GM12878 (cell line): ENCODE measurements at regions not wholly inside any gene's neighbourhood (a gene's known extent, or its start where the extent isn't known, plus 50 kb on each side); places are given as distances from the start of the nearest gene placed in this dataset.

Source experiments
- ATAC-seq: fragments of 200-7000 bp; cut with Tn5 transposase; 3 replicates; pipeline ENCODE4 v1.9.1; 2020; ENCODE audit warnings: mild to moderate bottlenecking, moderate library complexity
- BruUV-seq: library from RNA; stranded (reverse); fragments of 400-500 nt; replicated peaks from 2 replicates; lab custom pipeline; 2021; lab: Mats Ljungman, UMichigan
- CTCF ChIA-PET: fragments of 300-600 bp; sonication (Branson Sonifier 250); formaldehyde crosslinking; extraction: SDS; loops from one replicate; lab custom pipeline; 2021; ENCODE audit warnings: inconsistent platforms; lab: Yijun Ruan, JAX
- POLR2A ChIA-PET: fragments of 350-600 bp; formaldehyde crosslinking; extraction: SDS; loops from one replicate; lab custom pipeline; 2021; ENCODE audit warnings: inconsistent platforms; lab: Charles Lee
- RAD21 ChIA-PET: fragments of 300-600 bp; sonication (Branson Sonifier 250); formaldehyde crosslinking; loops from one replicate; lab custom pipeline; 2023; ENCODE audit warnings: antibody characterized with exemption; ENCODE audit not compliant: unreplicated experiment; lab: Charles Lee
- SMC1A ChIA-PET: fragments of 300-600 bp; sonication (Branson Sonifier 250); formaldehyde crosslinking; loops from one replicate; lab custom pipeline; 2023; ENCODE audit not compliant: unreplicated experiment, uncharacterized antibody; lab: Charles Lee
- DNase-seq: peaks from one replicate; pipeline ENCODE4 v3.0.0-alpha.2; 2011; ENCODE audit warnings: low read depth, low spot score
- FAIRE-seq: peaks from 3 replicates; lab custom pipeline; 2011; peaks lifted over from hg19 to GRCh38; lab: Jason Lieb, UNC
- H2AFZ ChIP-seq: 2 replicates; pipeline ENCODE4 v1.6.0; 2011; ENCODE audit warnings: low read depth, low read length, control low read depth; ENCODE audit not compliant: control insufficient read depth
- H3K27ac ChIP-seq: 2 replicates; pipeline ENCODE4 v1.5.1; 2011; ENCODE audit warnings: control low read depth; ENCODE audit not compliant: control insufficient read depth, insufficient read depth
- H3K27me3 ChIP-seq, 2 experiments: replicated peaks in 1 of 2; 2 replicates each; pipeline versions ENCODE4 v1.6.0 to v1.6.1; 2011; ENCODE audit warnings: low read length in 1 of 2; ENCODE audit not compliant: control insufficient read depth in 2 of 2, insufficient read depth in 2 of 2
- H3K36me3 ChIP-seq, 2 experiments: 2 replicates each; pipeline ENCODE4 v1.5.1; 2011; ENCODE audit warnings: low read length in 1 of 2; ENCODE audit not compliant: control insufficient read depth in 2 of 2, insufficient read depth in 2 of 2
- H3K4me1 ChIP-seq: 2 replicates; pipeline ENCODE4 v1.6.1; 2011; ENCODE audit warnings: mild to moderate bottlenecking, low read length, moderate library complexity, mixed read lengths; ENCODE audit not compliant: control insufficient read depth, insufficient read depth
- H3K4me2 ChIP-seq: 2 replicates; pipeline ENCODE4 v1.6.0; 2011; ENCODE audit warnings: control low read depth; ENCODE audit not compliant: control insufficient read depth, insufficient read depth
- H3K4me3 ChIP-seq: fragments of 200-600 bp; sonication (generic); 2 replicates; pipeline ENCODE4 v1.5.1; 2016
- H3K79me2 ChIP-seq: 2 replicates; pipeline ENCODE4 v1.6.0; 2011; ENCODE audit warnings: low read length; ENCODE audit not compliant: control insufficient read depth, insufficient read depth
- H3K9ac ChIP-seq: 2 replicates; pipeline ENCODE4 v1.8.0; 2011; ENCODE audit warnings: low read length, control low read depth, mixed read lengths; ENCODE audit not compliant: control insufficient read depth, insufficient read depth
- H3K9me3 ChIP-seq: replicated peaks from 3 replicates; pipeline ENCODE4 v1.5.1; 2011; ENCODE audit warnings: mild to moderate bottlenecking, low read length; ENCODE audit not compliant: control insufficient read depth, insufficient read depth
- H4K20me1 ChIP-seq: 2 replicates; pipeline ENCODE4 v1.6.0; 2011; ENCODE audit not compliant: control insufficient read depth, insufficient read depth
- CHD2 ChIP-seq: IDR thresholded peaks from 2 replicates; pipeline ENCODE4 v1.6.1; 2011; ENCODE audit warnings: low read depth, low read length, improper control_type of control experiment, borderline replicate concordance
- CTCF ChIP-seq, 3 experiments: IDR thresholded peaks in 2 of 3; conservative IDR thresholded peaks in 1 of 3; 2 replicates each; pipeline ENCODE4 v1.5.1; 2011; ENCODE audit warnings: low read depth in 3 of 3, low read length in 3 of 3, mild to moderate bottlenecking in 3 of 3, control low read depth in 2 of 3, moderate library complexity in 2 of 3, inconsistent platforms in 1 of 3, mixed read lengths in 1 of 3; ENCODE audit not compliant: control insufficient read depth in 2 of 3, insufficient read depth in 1 of 3; ENCODE audit errors: extremely low read depth in 1 of 3
- EED ChIP-seq: sonication (generic); IDR thresholded peaks from 2 replicates; pipeline ENCODE4 v1.6.1; 2016; ENCODE audit warnings: antibody characterized with exemption, low read depth
- HCFC1 ChIP-seq: fragments of 150-350 bp; IDR thresholded peaks from 2 replicates; pipeline ENCODE4 v1.6.1; 2014; ENCODE audit warnings: low read length
- MAX ChIP-seq: IDR thresholded peaks from 2 replicates; pipeline ENCODE4 v1.6.1; 2012; ENCODE audit warnings: low read depth, low read length, improper control_type of control experiment
- MEF2B ChIP-seq: fragments of 450-650 bp; IDR thresholded peaks from 2 replicates; pipeline ENCODE4 v1.6.1; 2018; ENCODE audit warnings: mild to moderate bottlenecking, moderate library complexity; ENCODE audit not compliant: partially characterized antibody, poor library complexity, severe bottlenecking
- NR2F1 ChIP-seq: fragments of 450-650 bp; conservative IDR thresholded peaks from 2 replicates; pipeline ENCODE4 v1.6.1; 2017; ENCODE audit warnings: mild to moderate bottlenecking
- POLR2AphosphoS2 ChIP-seq: IDR thresholded peaks from 2 replicates; pipeline ENCODE4 v1.6.1; 2011; ENCODE audit warnings: low read depth, mild to moderate bottlenecking, low read length, improper control_type of control experiment, moderate library complexity
- RAD21 ChIP-seq: IDR thresholded peaks from 2 replicates; pipeline ENCODE4 v1.6.1; 2011; ENCODE audit warnings: mild to moderate bottlenecking, low read depth, low read length, moderate library complexity; ENCODE audit not compliant: insufficient read depth
- SIN3A ChIP-seq: IDR thresholded peaks from 2 replicates; pipeline ENCODE4 v1.6.1; 2012; ENCODE audit warnings: low read depth, low read length, improper control_type of control experiment
- TARDBP ChIP-seq: IDR thresholded peaks from 2 replicates; pipeline ENCODE4 v1.6.1; 2016; ENCODE audit warnings: borderline replicate concordance
- WRNIP1 ChIP-seq: IDR thresholded peaks from 2 replicates; pipeline ENCODE4 v1.6.1; 2011; ENCODE audit warnings: low read depth, low read length, improper control_type of control experiment, borderline replicate concordance
- YY1 ChIP-seq: IDR thresholded peaks from 2 replicates; pipeline ENCODE4 v1.6.1; 2011; ENCODE audit warnings: low read depth, mild to moderate bottlenecking, low read length
- ZBED1 ChIP-seq: IDR thresholded peaks from 2 replicates; pipeline ENCODE4 v1.6.1; 2016; ENCODE audit warnings: borderline replicate concordance
- ZNF207 ChIP-seq: fragments of 450-650 bp; IDR thresholded peaks from 2 replicates; pipeline ENCODE4 v1.6.1; 2014; ENCODE audit warnings: antibody characterized with exemption, mild to moderate bottlenecking, borderline replicate concordance
- WGBS: methylation state at CpG from one replicate; pipeline ENCODE4 v1.1.6; 2016; ENCODE audit warnings: low lambda C conversion rate; ENCODE audit not compliant: insufficient replicate concordance, insufficient coverage; ENCODE audit errors: missing lambda C conversion rate; 5-methylcytosine and 5-hydroxymethylcytosine counted together
- in situ Hi-C: fragments of 300-500 bp; cut with MboI; formaldehyde crosslinking; loops from 9 replicates; pipeline ENCODE4 v1.14.3; 2018; ENCODE audit warnings: mixed read lengths
- intact Hi-C: fragments of 100-400 bp; cut with micrococcal nuclease; formaldehyde crosslinking; loops from one replicate; pipeline ENCODE4 v1.14.2; 2022; ENCODE audit not compliant: unreplicated experiment
- TF ChIP-seq, protein P1 (sequence below): fragments of 450-650 bp; IDR thresholded peaks from 2 replicates; pipeline ENCODE4 v1.6.1; 2017; ENCODE audit warnings: mild to moderate bottlenecking, low read depth, inconsistent platforms; ENCODE audit not compliant: poor library complexity, severe bottlenecking
- TF ChIP-seq, protein P2 (sequence below): IDR thresholded peaks from 2 replicates; pipeline ENCODE4 v1.6.1; 2011; ENCODE audit warnings: low read depth, mild to moderate bottlenecking, low read length, moderate library complexity, borderline replicate concordance; ENCODE audit errors: extremely low read depth
- TF ChIP-seq, protein P3 (sequence below): IDR thresholded peaks from 2 replicates; pipeline ENCODE4 v1.6.1; 2011; ENCODE audit warnings: borderline replicate concordance, low read depth, mild to moderate bottlenecking, moderate library complexity, mixed read lengths, low read length; ENCODE audit not compliant: insufficient read depth; ENCODE audit errors: extremely low read length

GRCh38 chr14:61860294-61860918 is 98.2 kb downstream of the SNAPC1 start:
- intact Hi-C loops = loop anchor here (1.0 to 2.0 kb wide), 3 partner anchors 34 to 266 kb away; no protein-coding TSS in a partner anchor
- POLR2A ChIA-PET = no interaction called here
- TF ChIP-seq, protein P1, sequence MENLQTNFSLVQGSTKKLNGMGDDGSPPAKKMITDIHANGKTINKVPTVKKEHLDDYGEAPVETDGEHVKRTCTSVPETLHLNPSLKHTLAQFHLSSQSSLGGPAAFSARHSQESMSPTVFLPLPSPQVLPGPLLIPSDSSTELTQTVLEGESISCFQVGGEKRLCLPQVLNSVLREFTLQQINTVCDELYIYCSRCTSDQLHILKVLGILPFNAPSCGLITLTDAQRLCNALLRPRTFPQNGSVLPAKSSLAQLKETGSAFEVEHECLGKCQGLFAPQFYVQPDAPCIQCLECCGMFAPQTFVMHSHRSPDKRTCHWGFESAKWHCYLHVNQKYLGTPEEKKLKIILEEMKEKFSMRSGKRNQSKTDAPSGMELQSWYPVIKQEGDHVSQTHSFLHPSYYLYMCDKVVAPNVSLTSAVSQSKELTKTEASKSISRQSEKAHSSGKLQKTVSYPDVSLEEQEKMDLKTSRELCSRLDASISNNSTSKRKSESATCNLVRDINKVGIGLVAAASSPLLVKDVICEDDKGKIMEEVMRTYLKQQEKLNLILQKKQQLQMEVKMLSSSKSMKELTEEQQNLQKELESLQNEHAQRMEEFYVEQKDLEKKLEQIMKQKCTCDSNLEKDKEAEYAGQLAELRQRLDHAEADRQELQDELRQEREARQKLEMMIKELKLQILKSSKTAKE = peak; percentile 23
- TF ChIP-seq POLR2AphosphoS2 (no peak), MAX (no peak), HCFC1 (no peak), EED (no peak), WRNIP1 (no peak), ZNF207 (no peak), ZBED1 (no peak), SIN3A (no peak), NR2F1 (no peak), TARDBP (no peak), MEF2B (no peak), CTCF (IDR thresholded peaks at IDR 0.05 in 2 of 3, conservative IDR thresholded peaks at IDR 0.05 in 1 of 3; ENCODE audit: control insufficient read depth in 2 of 3, extremely low read depth in 1 of 3, insufficient read depth in 1 of 3, low read depth in 3 of 3, low read length in 3 of 3) (peak; percentile 84 to 96 (median 87)), RAD21 (peak; percentile 81), YY1 (0 out of 2 replicates have a peak, but pooled peaks have one; percentile 15), CHD2 (no peak)
- TF ChIP-seq, protein P2, sequence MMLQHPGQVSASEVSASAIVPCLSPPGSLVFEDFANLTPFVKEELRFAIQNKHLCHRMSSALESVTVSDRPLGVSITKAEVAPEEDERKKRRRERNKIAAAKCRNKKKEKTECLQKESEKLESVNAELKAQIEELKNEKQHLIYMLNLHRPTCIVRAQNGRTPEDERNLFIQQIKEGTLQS = no peak
- TF ChIP-seq, protein P3, sequence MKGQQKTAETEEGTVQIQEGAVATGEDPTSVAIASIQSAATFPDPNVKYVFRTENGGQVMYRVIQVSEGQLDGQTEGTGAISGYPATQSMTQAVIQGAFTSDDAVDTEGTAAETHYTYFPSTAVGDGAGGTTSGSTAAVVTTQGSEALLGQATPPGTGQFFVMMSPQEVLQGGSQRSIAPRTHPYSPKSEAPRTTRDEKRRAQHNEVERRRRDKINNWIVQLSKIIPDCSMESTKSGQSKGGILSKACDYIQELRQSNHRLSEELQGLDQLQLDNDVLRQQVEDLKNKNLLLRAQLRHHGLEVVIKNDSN = no peak

More at GRCh38 chr14:61860294-61860918, 98.2 kb downstream of the SNAPC1 start:
- BruUV-seq = no TSS peak
- DNase-seq = peak; percentile 44
- Histone ChIP-seq H3K4me1 (no peaks in the 10 kb centered on the region), H3K4me3 (no peak overlapping the region), H3K9ac (no peak overlapping the region), H3K27me3 (no peaks in the 10 kb centered on the region), H4K20me1 (no peaks in the 10 kb centered on the region), H3K9me3 (no peaks in the 10 kb centered on the region; the same call in 2 of the 3 replicates), H2AFZ (no peak overlapping the region; the same call in 1 of the 2 replicates), H3K27ac (no peak overlapping the region), H3K36me3 (no peaks in the 10 kb centered on the region), H3K4me2 (no peak overlapping the region), H3K79me2 (no peaks in the 10 kb centered on the region)
- 30% methylated on average over 1 of the region's 1 CpG for WGBS
- RAD21 ChIA-PET = interaction anchor here (0.7 to 3.9 kb wide), 9 partner anchors 12 to 266 kb away, joined by 3 to 43 read pairs (median 4); no protein-coding TSS in a partner anchor
- FAIRE-seq = peak; percentile 57
- CTCF ChIA-PET = interaction anchor here (0.5 to 4.9 kb wide), 29 partner anchors 9 to 1237 kb away, joined by 3 to 72 read pairs (median 4); no protein-coding TSS in a partner anchor
- peak; percentile 100 for ATAC-seq
- in situ Hi-C loops = no loop called here
- SMC1A ChIA-PET = interaction anchor here (0.6 to 3.4 kb wide), 12 partner anchors 13 to 265 kb away, joined by 3 to 38 read pairs (median 5); no protein-coding TSS in a partner anchor
